IMR-90 (cell line): ENCODE measurements at regions not wholly inside any gene's neighbourhood (a gene's known extent, or its start where the extent isn't known, plus 50 kb on each side); places are given as distances from the start of the nearest gene placed in this dataset.

ENCODE experiments used
- ATAC-seq: fragments of 200-7000 bp; cut with Tn5 transposase; 2 replicates; pipeline ENCODE4 v1.9.1; 2020; ENCODE audit warnings: low read depth, mild to moderate bottlenecking, moderate library complexity
- BruUV-seq: library from RNA; stranded (reverse); fragments of 400-500 nt; replicated peaks from 2 replicates; lab custom pipeline; 2021; lab: Mats Ljungman, UMichigan
- CTCF ChIA-PET: fragments of 300-600 bp; formaldehyde crosslinking; extraction: SDS; loops from one replicate; lab custom pipeline; 2021; ENCODE audit warnings: antibody characterized with exemption; lab: Yijun Ruan, JAX
- POLR2A ChIA-PET: fragments of 300-600 bp; sonication (Branson Sonifier 250); formaldehyde crosslinking; loops from one replicate; lab custom pipeline; 2022; ENCODE audit warnings: antibody characterized with exemption; ENCODE audit not compliant: unreplicated experiment; lab: Charles Lee
- DNase-seq: peaks from one replicate; pipeline ENCODE4 v3.0.0; 2013
- H2AFZ ChIP-seq: replicated peaks from 2 replicates; pipeline ENCODE3; 2013; ENCODE audit warnings: low read length, mild to moderate bottlenecking; ENCODE audit not compliant: poor library complexity
- H2AK5ac ChIP-seq: 2 replicates; pipeline ENCODE4 v1.6.1; 2013; ENCODE audit warnings: low read depth, low read length, inconsistent platforms
- H2AK9ac ChIP-seq: replicated peaks from 2 replicates; pipeline ENCODE3; 2013; ENCODE audit warnings: mild to moderate bottlenecking, low read depth, low read length, moderate library complexity; ENCODE audit not compliant: poor library complexity
- H2BK120ac ChIP-seq: 2 replicates; pipeline ENCODE4 v1.6.1; 2013; ENCODE audit warnings: low read depth, low read length, inconsistent platforms
- H2BK15ac ChIP-seq: 3 replicates; pipeline ENCODE4 v1.6.1; 2013; ENCODE audit warnings: low read depth, low read length, inconsistent platforms
- H2BK20ac ChIP-seq: 2 replicates; pipeline ENCODE4 v1.6.1; 2013; ENCODE audit warnings: low read depth, mild to moderate bottlenecking, inconsistent platforms, low read length, moderate library complexity
- H2BK5ac ChIP-seq: 2 replicates; pipeline ENCODE4 v1.6.1; 2013; ENCODE audit warnings: mild to moderate bottlenecking, low read depth, low read length, inconsistent platforms; ENCODE audit not compliant: poor library complexity, severe bottlenecking
- H3K14ac ChIP-seq: replicated peaks from 2 replicates; pipeline ENCODE4 v1.6.1; 2013; ENCODE audit warnings: low read depth, low read length, inconsistent platforms
- H3K18ac ChIP-seq: 2 replicates; pipeline ENCODE4 v1.6.1; 2013; ENCODE audit warnings: low read depth, low read length, control low read depth
- H3K23ac ChIP-seq: 2 replicates; pipeline ENCODE4 v1.6.1; 2013; ENCODE audit warnings: low read depth, low read length, inconsistent platforms
- H3K27ac ChIP-seq: 2 replicates; pipeline ENCODE4 v1.5.1; 2013; ENCODE audit warnings: mild to moderate bottlenecking, control low read depth, low read length; ENCODE audit not compliant: insufficient read depth
- H3K27me3 ChIP-seq: 2 replicates; pipeline ENCODE4 v1.6.1; 2013; ENCODE audit warnings: low read length; ENCODE audit not compliant: control insufficient read depth, insufficient read depth
- H3K36me3 ChIP-seq: 2 replicates; pipeline ENCODE4 v1.6.1; 2013; ENCODE audit warnings: low read length, mixed read lengths; ENCODE audit not compliant: control insufficient read depth, insufficient read depth
- H3K4ac ChIP-seq: 2 replicates; pipeline ENCODE4 v1.6.1; 2013; ENCODE audit warnings: low read depth, low read length, inconsistent platforms
- H3K4me1 ChIP-seq: 2 replicates; pipeline ENCODE4 v1.6.1; 2013; ENCODE audit warnings: low read length, mixed read lengths; ENCODE audit not compliant: control insufficient read depth, insufficient read depth
- H3K4me2 ChIP-seq: 2 replicates; pipeline ENCODE4 v1.6.1; 2013; ENCODE audit warnings: low read depth, mild to moderate bottlenecking, control low read depth, low read length, moderate library complexity
- H3K4me3 ChIP-seq: 2 replicates; pipeline ENCODE4 v1.5.1; 2013; ENCODE audit warnings: low read depth, mild to moderate bottlenecking, control low read depth, low read length, moderate library complexity; ENCODE audit not compliant: insufficient read depth
- H3K56ac ChIP-seq: 2 replicates; pipeline ENCODE4 v1.6.1; 2013; ENCODE audit warnings: low read length, inconsistent platforms; ENCODE audit not compliant: insufficient read depth; ENCODE audit errors: extremely low read depth
- H3K79me1 ChIP-seq, 2 experiments: 2 replicates each; pipeline ENCODE4 v1.6.1; 2013; ENCODE audit warnings: low read length in 2 of 2, inconsistent platforms in 1 of 2, low read depth in 1 of 2
- H3K9ac ChIP-seq: 2 replicates; pipeline ENCODE4 v1.6.1; 2013; ENCODE audit warnings: low read depth, low read length, control low read depth
- H3K9me1 ChIP-seq: 2 replicates; pipeline ENCODE4 v1.6.1; 2013; ENCODE audit warnings: low read length, inconsistent platforms; ENCODE audit not compliant: insufficient read depth
- H3K9me3 ChIP-seq: 2 replicates; pipeline ENCODE4 v1.6.1; 2013; ENCODE audit warnings: low read length; ENCODE audit not compliant: control insufficient read depth, insufficient read depth
- H4K20me1 ChIP-seq: 2 replicates; pipeline ENCODE4 v1.6.1; 2013; ENCODE audit warnings: low read length, inconsistent platforms; ENCODE audit not compliant: insufficient read depth
- H4K5ac ChIP-seq: 2 replicates; pipeline ENCODE4 v1.6.1; 2013; ENCODE audit warnings: mild to moderate bottlenecking, low read depth, low read length, control low read depth
- H4K8ac ChIP-seq, 2 experiments: 2 replicates each; pipeline ENCODE4 v1.6.1; 2013; ENCODE audit warnings: low read depth in 2 of 2, low read length in 2 of 2, control low read depth in 1 of 2, inconsistent platforms in 1 of 2
- H4K91ac ChIP-seq: 2 replicates; pipeline ENCODE4 v1.6.1; 2013; ENCODE audit warnings: low read depth, low read length, inconsistent platforms; ENCODE audit not compliant: insufficient read depth
- MAFK ChIP-seq: IDR thresholded peaks from 2 replicates; pipeline ENCODE4 v1.6.1; 2012; ENCODE audit warnings: low read depth, low read length, improper control_type of control experiment
- dilution Hi-C: fragments of 300-500 bp; cut with HindIII; formaldehyde crosslinking; loops from one replicate; pipeline ENCODE4 v1.14.3; 2018; ENCODE audit warnings: low sequenced_read_pairs; ENCODE audit not compliant: unreplicated experiment
- in situ Hi-C: fragments of 300-500 bp; cut with MboI; formaldehyde crosslinking; loops from 3 replicates; pipeline ENCODE4 v1.14.3; 2019; ENCODE audit warnings: low sequenced_read_pairs, inconsistent platforms, mixed read lengths
- intact Hi-C: fragments of 100-400 bp; cut with micrococcal nuclease; formaldehyde crosslinking; loops from 2 replicates; pipeline ENCODE4 v1.10.0; 2022
- TF ChIP-seq, protein P1 (sequence below): conservative IDR thresholded peaks from 2 replicates; pipeline ENCODE4 v1.5.1; 2012; ENCODE audit warnings: mild to moderate bottlenecking, low read depth, low read length, improper control_type of control experiment

DNA sequence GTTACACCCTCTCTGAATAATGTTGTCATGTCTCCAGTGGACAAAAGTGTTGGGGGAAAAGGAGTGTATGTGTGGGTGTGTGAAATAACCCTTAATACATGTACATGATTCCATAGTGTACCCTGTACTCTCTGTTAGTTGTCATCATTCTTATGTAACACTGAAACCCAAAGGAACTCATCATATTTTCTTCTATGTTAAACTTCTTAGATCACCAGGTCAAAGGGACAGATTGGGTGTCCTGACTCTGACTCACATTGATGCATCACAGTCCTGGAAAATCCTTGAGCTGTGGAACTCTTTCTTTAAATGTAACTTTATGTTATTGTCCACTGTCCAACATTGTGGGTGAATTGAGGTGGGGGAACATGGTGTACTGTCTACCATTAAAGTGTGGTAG, 350.5 kb downstream of the DHX35 start:
- Histone ChIP-seq H3K9me3 (no peaks in the 10 kb centered on the region), H4K91ac (no peak overlapping the region), H2BK20ac (no peak overlapping the region), H3K27ac (no peak overlapping the region), H3K23ac (no peak overlapping the region), H2BK15ac (no peak overlapping the region), H3K4ac (no peak overlapping the region), H3K4me1 (no peaks in the 10 kb centered on the region), H3K14ac (no peak overlapping the region), H3K4me3 (no peak overlapping the region), H2AFZ (no peak overlapping the region), H4K5ac (no peak overlapping the region), H2BK120ac (no peak overlapping the region), H3K18ac (no peak overlapping the region), H4K20me1 (no peaks in the 10 kb centered on the region), H3K9ac (no peak overlapping the region), H3K56ac (no peak overlapping the region), H3K9me1 (no peaks in the 10 kb centered on the region), H2AK9ac (no peak overlapping the region), H3K4me2 (no peak overlapping the region), H2BK5ac (no peak overlapping the region), H3K79me1 (no peaks in the 10 kb centered on the region), H3K27me3 (no peaks in the 10 kb centered on the region), H3K36me3 (no peaks in the 10 kb centered on the region), H2AK5ac (no peak overlapping the region), H4K8ac (no peak overlapping the region)
- dilution Hi-C loops (no loop called here), in situ Hi-C loops (no loop called here), intact Hi-C loops (no loop called here)
- ChIA-PET POLR2A (no interaction called here), CTCF (no interaction called here)
- DNase-seq, result no peak
- no peak for ATAC-seq
- no peak for TF ChIP-seq MAFK
- TF ChIP-seq, protein P1, sequence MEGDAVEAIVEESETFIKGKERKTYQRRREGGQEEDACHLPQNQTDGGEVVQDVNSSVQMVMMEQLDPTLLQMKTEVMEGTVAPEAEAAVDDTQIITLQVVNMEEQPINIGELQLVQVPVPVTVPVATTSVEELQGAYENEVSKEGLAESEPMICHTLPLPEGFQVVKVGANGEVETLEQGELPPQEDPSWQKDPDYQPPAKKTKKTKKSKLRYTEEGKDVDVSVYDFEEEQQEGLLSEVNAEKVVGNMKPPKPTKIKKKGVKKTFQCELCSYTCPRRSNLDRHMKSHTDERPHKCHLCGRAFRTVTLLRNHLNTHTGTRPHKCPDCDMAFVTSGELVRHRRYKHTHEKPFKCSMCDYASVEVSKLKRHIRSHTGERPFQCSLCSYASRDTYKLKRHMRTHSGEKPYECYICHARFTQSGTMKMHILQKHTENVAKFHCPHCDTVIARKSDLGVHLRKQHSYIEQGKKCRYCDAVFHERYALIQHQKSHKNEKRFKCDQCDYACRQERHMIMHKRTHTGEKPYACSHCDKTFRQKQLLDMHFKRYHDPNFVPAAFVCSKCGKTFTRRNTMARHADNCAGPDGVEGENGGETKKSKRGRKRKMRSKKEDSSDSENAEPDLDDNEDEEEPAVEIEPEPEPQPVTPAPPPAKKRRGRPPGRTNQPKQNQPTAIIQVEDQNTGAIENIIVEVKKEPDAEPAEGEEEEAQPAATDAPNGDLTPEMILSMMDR, result no peak
- BruUV-seq, result no TSS peak
